ENCODE measurements at regions not wholly inside any gene's neighbourhood (a gene's known extent, or its start where the extent isn't known, plus 50 kb on each side); places are given as distances from the start of the nearest gene placed in this dataset.

GRCh38 chr16:5480431-5481195 is 383.0 kb upstream of the EEF2KMT start:
- Histone ChIP-seq H3K27me3 (ENCODE audit: control insufficient read depth, insufficient read depth, low read length) (no peaks in the 10 kb centered on the region), H3K9me3 (ENCODE audit: control insufficient read depth in 2 of 3, insufficient read depth in 1 of 3, low read length in 3 of 3) (no peaks in the 10 kb centered on the region), H3K27ac (ENCODE audit: low read depth in 2 of 2, low read length in 2 of 2) (no peak overlapping the region), H3K9ac (ENCODE audit: low read length in 3 of 3) (no peak overlapping the region), H3K4me3 (ENCODE audit: low read length in 3 of 3) (no peak overlapping the region), H3K36me3 (ENCODE audit: control insufficient read depth in 2 of 3, insufficient read depth in 3 of 3, low read length in 3 of 3) (no peaks in the 10 kb centered on the region), H3K4me1 (ENCODE audit: control insufficient read depth in 2 of 3, insufficient read depth in 2 of 3, low read depth in 1 of 3, low read length in 3 of 3) (no peaks in the 10 kb centered on the region)
- FAIRE-seq (no peak), DNase-seq (no peak)
- no peak for TF ChIP-seq CTCF (IDR thresholded peaks at IDR 0.05; ENCODE audit: borderline replicate concordance, extremely low read depth, insufficient read depth)
- intact Hi-C loops (cut with DNase I) = no loop called here

- TF ChIP-seq CTCF (IDR thresholded peaks at IDR 0.05; ENCODE audit: borderline replicate concordance, extremely low read depth, insufficient read depth) = no peak
- Histone ChIP-seq H3K27me3 (ENCODE audit: control insufficient read depth, insufficient read depth, low read length) (no peaks in the 10 kb centered on the region), H3K9ac (ENCODE audit: low read length in 3 of 3) (no peak overlapping the region), H3K4me3 (ENCODE audit: low read length in 3 of 3) (no peak overlapping the region), H3K9me3 (ENCODE audit: control insufficient read depth in 2 of 3, insufficient read depth in 1 of 3, low read length in 3 of 3) (no peaks in the 10 kb centered on the region), H3K4me1 (ENCODE audit: control insufficient read depth in 2 of 3, insufficient read depth in 2 of 3, low read depth in 1 of 3, low read length in 3 of 3) (no peaks in the 10 kb centered on the region), H3K36me3 (ENCODE audit: control insufficient read depth in 2 of 3, insufficient read depth in 3 of 3, low read length in 3 of 3) (no peaks in the 10 kb centered on the region), H3K27ac (ENCODE audit: low read depth in 2 of 2, low read length in 2 of 2) (no peak overlapping the region)
- FAIRE-seq (no peak), DNase-seq (no peak)
- intact Hi-C loops (cut with DNase I) = no loop called here
Measured at GRCh38 chr16:5479926-5480325, 382.3 kb upstream of the EEF2KMT start.

GRCh38 chr16:5478036-5478435 is 380.4 kb upstream of the EEF2KMT start:
- no peak for FAIRE-seq
- no peak for DNase-seq
- intact Hi-C loops (cut with DNase I) = no loop called here
- no peaks in the 10 kb centered on the region for H3K27me3 ChIP-seq (ENCODE audit: control insufficient read depth, insufficient read depth, low read length)
- H3K9me3 ChIP-seq (ENCODE audit: control insufficient read depth in 2 of 3, insufficient read depth in 1 of 3, low read length in 3 of 3) = no peaks in the 10 kb centered on the region
- no peaks in the 10 kb centered on the region for H3K36me3 ChIP-seq (ENCODE audit: control insufficient read depth in 2 of 3, insufficient read depth in 3 of 3, low read length in 3 of 3)
- H3K27ac ChIP-seq (ENCODE audit: low read depth in 2 of 2, low read length in 2 of 2) = no peak overlapping the region
- no peak overlapping the region for H3K4me3 ChIP-seq (ENCODE audit: low read length in 3 of 3)
- TF ChIP-seq CTCF (IDR thresholded peaks at IDR 0.05; ENCODE audit: borderline replicate concordance, extremely low read depth, insufficient read depth) = no peak
- H3K4me1 ChIP-seq (ENCODE audit: control insufficient read depth in 2 of 3, insufficient read depth in 2 of 3, low read depth in 1 of 3, low read length in 3 of 3) = no peaks in the 10 kb centered on the region
- no peak overlapping the region for H3K9ac ChIP-seq (ENCODE audit: low read length in 3 of 3)

GRCh38 chr16:5477251-5477650 is 379.7 kb upstream of the EEF2KMT start:
- intact Hi-C loops (cut with DNase I) = no loop called here
- Histone ChIP-seq H3K4me1 (ENCODE audit: control insufficient read depth in 2 of 3, insufficient read depth in 2 of 3, low read depth in 1 of 3, low read length in 3 of 3) (no peaks in the 10 kb centered on the region), H3K4me3 (ENCODE audit: low read length in 3 of 3) (no peak overlapping the region), H3K9me3 (ENCODE audit: control insufficient read depth in 2 of 3, insufficient read depth in 1 of 3, low read length in 3 of 3) (no peaks in the 10 kb centered on the region), H3K27ac (ENCODE audit: low read depth in 2 of 2, low read length in 2 of 2) (no peak overlapping the region), H3K36me3 (ENCODE audit: control insufficient read depth in 2 of 3, insufficient read depth in 3 of 3, low read length in 3 of 3) (no peaks in the 10 kb centered on the region), H3K9ac (ENCODE audit: low read length in 3 of 3) (no peak overlapping the region), H3K27me3 (ENCODE audit: control insufficient read depth, insufficient read depth, low read length) (no peaks in the 10 kb centered on the region)
- TF ChIP-seq CTCF (IDR thresholded peaks at IDR 0.05; ENCODE audit: borderline replicate concordance, extremely low read depth, insufficient read depth) = no peak
- no peak for DNase-seq
- FAIRE-seq = no peak
